Tibial nerve (tissue), 4 donors: ENCODE measurements at regions not wholly inside any gene's neighbourhood (a gene's known extent, or its start where the extent isn't known, plus 50 kb on each side); places are given as distances from the start of the nearest gene placed in this dataset.

Experiments used
- DNase-seq, 2 donors: peaks; one replicate each; pipeline ENCODE4 v3.0.0-alpha.2; 2019; ENCODE audit warnings: low spot score in 2 of 2
- H3K27ac ChIP-seq, 4 donors: fragments of 200-600 bp; sonication (generic) in 3 of 4; one replicate each; pipeline ENCODE4 v1.5.1; 2017 to 2019; ENCODE audit warnings: mild to moderate bottlenecking in 1 of 4
- H3K27me3 ChIP-seq, 2 donors: fragments of 200-600 bp; sonication (generic) in 1 of 2; one replicate each; pipeline versions ENCODE4 v1.5.1 to v1.6.0; 2017 to 2019
- H3K36me3 ChIP-seq, 3 donors: fragments of 200-600 bp; sonication (generic); one replicate each; pipeline ENCODE4 v1.5.1; 2018 to 2019
- H3K4me1 ChIP-seq, 4 donors: fragments of 200-600 bp; sonication (generic) in 3 of 4; one replicate each; pipeline ENCODE4 v1.5.1; 2017 to 2019
- H3K4me3 ChIP-seq, 4 donors: fragments of 200-600 bp; sonication (generic) in 3 of 4; one replicate each; pipeline ENCODE4 v1.5.1; 2017 to 2019; ENCODE audit warnings: mild to moderate bottlenecking in 1 of 4, moderate library complexity in 1 of 4
- H3K9me3 ChIP-seq, 4 donors: fragments of 200-600 bp; sonication (generic) in 3 of 4; one replicate each; pipeline ENCODE4 v1.5.1; 2017 to 2019
- EP300 ChIP-seq, 2 donors: sonication (generic); formaldehyde crosslinking; IDR thresholded peaks; one replicate each; pipeline ENCODE4 v1.6.1; 2017; ENCODE audit warnings: antibody characterized with exemption in 2 of 2, mild to moderate bottlenecking in 1 of 2
- POLR2A ChIP-seq, 2 donors: fragments of 450-650 bp; IDR thresholded peaks; one replicate each; pipeline ENCODE4 v1.6.1; 2017; ENCODE audit warnings: antibody characterized with exemption in 2 of 2, mild to moderate bottlenecking in 2 of 2, moderate library complexity in 2 of 2
- WGBS, 2 donors: methylation state at CpG; one replicate each; pipeline ENCODE4 v1.1.5; 2018; 5-methylcytosine and 5-hydroxymethylcytosine counted together
- TF ChIP-seq, protein P1 (sequence below), 5 experiments: fragments of 200-600 bp in 3 of 5; fragments of 450-650 bp in 2 of 5; sonication (generic) in 3 of 5; IDR thresholded peaks; one replicate each; pipeline ENCODE4 v1.5.1; 2016 to 2019; ENCODE audit warnings: antibody characterized with exemption in 5 of 5, mild to moderate bottlenecking in 3 of 5, moderate library complexity in 2 of 5

DNA sequence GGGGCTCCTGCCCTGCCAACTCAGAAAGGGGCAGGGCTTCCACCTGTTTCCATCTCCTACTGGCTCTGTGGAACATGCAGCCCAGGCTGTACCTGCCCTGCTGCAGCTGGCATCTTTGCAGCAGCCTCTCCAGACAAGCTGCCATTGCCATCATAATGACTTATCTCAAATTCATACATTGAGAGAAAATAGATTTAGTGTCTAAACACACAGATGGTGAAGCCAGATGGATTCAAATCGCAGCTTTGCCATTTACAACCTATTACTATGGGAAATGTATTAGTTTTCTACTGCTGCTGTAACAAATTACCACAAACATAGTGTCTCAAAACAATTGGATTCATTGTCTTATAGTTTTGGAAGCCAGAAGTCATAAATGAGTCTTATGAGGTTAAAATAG is 260.0 kb downstream of the KCNA4 start:
- 77 to 89% methylated on average over 1 of the region's 1 CpG for WGBS, 2 donors
- Histone ChIP-seq H3K4me1 (no peaks in the 10 kb centered on the region), H3K4me3 (no peak overlapping the region), H3K9me3 (peaks cover 0 to 21% (median 0%) of the 10 kb centered on the region in 4 donors), H3K27ac (no peak overlapping the region), H3K27me3 (no peaks in the 10 kb centered on the region), H3K36me3 (no peaks in the 10 kb centered on the region)
- DNase-seq, result no peak
- no peak for TF ChIP-seq POLR2A (IDR thresholded peaks at IDR 0.05)
- TF ChIP-seq EP300 (IDR thresholded peaks at IDR 0.05), result no peak
- TF ChIP-seq, protein P1, sequence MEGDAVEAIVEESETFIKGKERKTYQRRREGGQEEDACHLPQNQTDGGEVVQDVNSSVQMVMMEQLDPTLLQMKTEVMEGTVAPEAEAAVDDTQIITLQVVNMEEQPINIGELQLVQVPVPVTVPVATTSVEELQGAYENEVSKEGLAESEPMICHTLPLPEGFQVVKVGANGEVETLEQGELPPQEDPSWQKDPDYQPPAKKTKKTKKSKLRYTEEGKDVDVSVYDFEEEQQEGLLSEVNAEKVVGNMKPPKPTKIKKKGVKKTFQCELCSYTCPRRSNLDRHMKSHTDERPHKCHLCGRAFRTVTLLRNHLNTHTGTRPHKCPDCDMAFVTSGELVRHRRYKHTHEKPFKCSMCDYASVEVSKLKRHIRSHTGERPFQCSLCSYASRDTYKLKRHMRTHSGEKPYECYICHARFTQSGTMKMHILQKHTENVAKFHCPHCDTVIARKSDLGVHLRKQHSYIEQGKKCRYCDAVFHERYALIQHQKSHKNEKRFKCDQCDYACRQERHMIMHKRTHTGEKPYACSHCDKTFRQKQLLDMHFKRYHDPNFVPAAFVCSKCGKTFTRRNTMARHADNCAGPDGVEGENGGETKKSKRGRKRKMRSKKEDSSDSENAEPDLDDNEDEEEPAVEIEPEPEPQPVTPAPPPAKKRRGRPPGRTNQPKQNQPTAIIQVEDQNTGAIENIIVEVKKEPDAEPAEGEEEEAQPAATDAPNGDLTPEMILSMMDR (IDR thresholded peaks at IDR 0.05), result no peak

DNA sequence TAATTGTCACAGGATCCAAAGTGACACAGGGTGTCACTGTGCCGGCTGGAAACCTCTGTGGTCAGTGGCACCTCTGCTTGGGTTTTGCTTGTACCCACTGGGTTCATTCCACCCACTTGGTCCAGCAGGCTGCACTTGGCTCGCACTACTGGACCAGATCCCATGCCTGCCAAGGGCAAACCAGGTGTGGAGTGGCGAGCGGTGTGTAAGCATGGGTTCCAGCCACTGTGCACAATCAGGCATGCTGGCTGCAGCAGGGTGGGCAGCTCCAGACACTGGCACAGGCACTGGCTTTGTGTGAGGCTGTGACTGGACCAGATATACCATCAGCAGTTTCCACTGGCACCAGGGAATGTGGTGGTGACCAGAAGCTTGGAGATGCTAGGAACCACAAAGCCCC is 261.4 kb downstream of the KCNA4 start:
- no peak for DNase-seq
- TF ChIP-seq POLR2A (IDR thresholded peaks at IDR 0.05) (no peak), EP300 (IDR thresholded peaks at IDR 0.05) (no peak)
- TF ChIP-seq, protein P1 (IDR thresholded peaks at IDR 0.05), result no peak
- Histone ChIP-seq H3K4me3 (no peak overlapping the region), H3K9me3 (peaks cover 0 to 21% (median 0%) of the 10 kb centered on the region in 4 donors), H3K27me3 (no peaks in the 10 kb centered on the region), H3K4me1 (no peaks in the 10 kb centered on the region), H3K36me3 (no peaks in the 10 kb centered on the region), H3K27ac (no peak overlapping the region)
- 87 to 90% methylated on average over 4 of the region's 4 CpGs for WGBS, 2 donors

DNA sequence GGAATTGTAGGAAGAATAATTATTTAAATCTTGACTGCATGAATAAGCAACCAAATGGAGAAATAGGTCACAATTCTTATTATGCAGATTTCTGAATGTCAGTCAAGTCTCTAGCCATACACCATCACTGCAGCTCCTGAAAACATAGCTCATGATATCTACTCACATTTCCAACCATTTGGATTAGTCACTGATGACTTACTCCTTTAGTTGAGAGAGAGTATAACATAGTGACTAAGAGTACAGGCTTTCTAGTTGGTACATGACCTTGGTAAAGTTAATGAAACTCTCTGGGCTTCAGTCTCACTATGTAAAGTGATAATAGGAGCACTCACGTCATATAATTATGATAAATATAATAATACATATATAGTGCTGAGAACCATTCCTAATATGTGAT is 265.2 kb downstream of the KCNA4 start:
- no peak for DNase-seq
- Histone ChIP-seq H3K36me3 (no peaks in the 10 kb centered on the region), H3K4me3 (no peak overlapping the region), H3K27ac (no peak overlapping the region), H3K4me1 (no peaks in the 10 kb centered on the region), H3K27me3 (no peaks in the 10 kb centered on the region), H3K9me3 (peaks cover 0 to 12% (median 0%) of the 10 kb centered on the region in 4 donors)
- no peak for TF ChIP-seq POLR2A (IDR thresholded peaks at IDR 0.05)
- TF ChIP-seq, protein P1 (IDR thresholded peaks at IDR 0.05), result no peak
- TF ChIP-seq EP300 (IDR thresholded peaks at IDR 0.05), result no peak
- WGBS, 2 donors, result 85 to 93% methylated on average over 1 of the region's 1 CpG

DNA sequence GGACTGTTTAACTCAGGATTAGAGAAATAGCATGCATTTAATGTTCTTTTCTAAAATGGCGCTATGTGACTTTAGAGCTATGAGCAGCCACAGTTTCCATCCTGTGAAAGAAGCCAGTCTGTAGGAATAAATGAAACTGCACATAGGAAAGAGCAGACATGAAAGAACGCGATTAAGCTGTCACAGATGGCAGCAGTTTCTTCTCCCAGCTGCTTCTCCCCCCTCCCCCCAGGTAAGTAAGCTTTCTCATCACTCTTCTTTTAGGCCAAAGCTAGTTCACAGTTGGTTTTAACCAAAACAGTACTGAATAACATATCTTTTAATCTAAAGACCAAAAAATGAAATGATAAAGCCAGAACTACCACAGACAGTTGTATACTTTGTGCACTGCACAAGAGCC is 266.4 kb downstream of the KCNA4 start:
- no peak for TF ChIP-seq EP300 (IDR thresholded peaks at IDR 0.05)
- TF ChIP-seq, protein P1 (IDR thresholded peaks at IDR 0.05), result no peak
- no peak for TF ChIP-seq POLR2A (IDR thresholded peaks at IDR 0.05)
- DNase-seq, result no peak
- H3K27me3 ChIP-seq, result no peaks in the 10 kb centered on the region
- 73% methylated on average over 3 of the region's 3 CpGs for WGBS, 2 donors
- H3K27ac ChIP-seq, result no peak overlapping the region
- H3K4me3 ChIP-seq, result no peak overlapping the region
- peaks cover 0 to under 1% (median 0%) of the 10 kb centered on the region in 4 donors for H3K9me3 ChIP-seq
- H3K36me3 ChIP-seq, result no peaks in the 10 kb centered on the region
- no peaks in the 10 kb centered on the region for H3K4me1 ChIP-seq

DNA sequence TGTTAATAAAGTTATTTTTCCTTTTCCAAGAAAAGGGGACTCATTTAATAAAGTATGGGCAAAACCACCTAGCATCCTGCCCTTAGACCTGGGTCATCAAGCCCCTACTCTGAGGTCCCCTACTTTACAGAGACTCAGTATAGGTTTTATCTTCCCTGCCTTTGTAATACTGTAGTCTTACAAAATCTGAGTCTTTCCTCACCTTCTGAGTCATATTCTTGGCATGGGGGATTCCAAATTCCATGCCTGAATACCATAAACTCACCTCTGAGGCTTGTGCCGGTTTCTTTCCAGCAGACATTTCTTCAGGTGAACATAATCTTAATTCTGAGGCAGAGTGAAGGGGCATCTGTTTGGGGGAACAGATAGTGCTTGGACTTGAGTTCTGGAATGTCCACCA is 282.5 kb downstream of the KCNA4 start:
- Histone ChIP-seq H3K4me1 (no peaks in the 10 kb centered on the region), H3K36me3 (no peaks in the 10 kb centered on the region), H3K27me3 (peaks cover 0 to 2% of the 10 kb centered on the region in 2 donors), H3K4me3 (no peak overlapping the region), H3K27ac (no peak overlapping the region), H3K9me3 (peaks cover 0 to 4% (median 0%) of the 10 kb centered on the region in 4 donors)
- TF ChIP-seq, protein P1 (IDR thresholded peaks at IDR 0.05), result no peak
- TF ChIP-seq POLR2A (IDR thresholded peaks at IDR 0.05) (no peak), EP300 (IDR thresholded peaks at IDR 0.05) (no peak)
- WGBS, 2 donors, result 80 to 97% methylated on average over 1 of the region's 1 CpG
- no peak for DNase-seq
